GM12801 (cell line): ENCODE measurements at regions not wholly inside any gene's neighbourhood (a gene's known extent, or its start where the extent isn't known, plus 50 kb on each side); places are given as distances from the start of the nearest gene placed in this dataset.

ENCODE experiments used
- CTCF ChIP-seq: IDR thresholded peaks from one replicate; pipeline ENCODE4 v1.5.1; 2011; ENCODE audit warnings: control low read depth; ENCODE audit not compliant: insufficient read length; ENCODE audit errors: extremely low read depth

GRCh38 chr15:70273808-70274207, 176.1 kb upstream of the TLE3 start:
- no peak for TF ChIP-seq CTCF

GRCh38 chr15:70272565-70273355, 175.0 kb upstream of the TLE3 start:
- TF ChIP-seq CTCF = no peak

- TF ChIP-seq CTCF = no peak
Observed at GRCh38 chr15:70271422-70272088, 173.8 kb upstream of the TLE3 start.

GRCh38 chr15:70270752-70271111, 173.0 kb upstream of the TLE3 start:
- TF ChIP-seq CTCF = no peak

GRCh38 chr15:70269991-70270751, 172.5 kb upstream of the TLE3 start:
- TF ChIP-seq CTCF = no peak

GRCh38 chr15:70269311-70269911, 171.7 kb upstream of the TLE3 start:
- no peak for TF ChIP-seq CTCF

GRCh38 chr15:70268698-70269251, 171.1 kb upstream of the TLE3 start:
- TF ChIP-seq CTCF = no peak
